Upper lobe of right lung (tissue), 1 donor: ENCODE measurements at regions not wholly inside any gene's neighbourhood (a gene's known extent, or its start where the extent isn't known, plus 50 kb on each side); places are given as distances from the start of the nearest gene placed in this dataset.
A peak's percentile ranks its signal among the peaks of the same experiment; 100 is the strongest.

Experiments
- ATAC-seq: fragments of 200-7000 bp; cut with Tn5 transposase; one replicate; pipeline ENCODE4 v1.9.1; 2020; ENCODE audit warnings: mild to moderate bottlenecking, moderate library complexity
- DNase-seq: peaks from one replicate; pipeline ENCODE4 v3.0.0-alpha.2; 2020
- H3K27ac ChIP-seq: fragments of 200-600 bp; one replicate; pipeline ENCODE4 v1.8.0; 2022
- H3K27me3 ChIP-seq: fragments of 200-600 bp; one replicate; pipeline ENCODE4 v1.8.0; 2022; ENCODE audit warnings: mild to moderate bottlenecking
- H3K36me3 ChIP-seq: fragments of 200-600 bp; one replicate; pipeline ENCODE4 v1.8.0; 2022
- H3K4me1 ChIP-seq: fragments of 200-600 bp; one replicate; pipeline ENCODE4 v1.8.0; 2022
- H3K4me3 ChIP-seq: fragments of 200-600 bp; one replicate; pipeline ENCODE4 v1.8.0; 2022; ENCODE audit warnings: mild to moderate bottlenecking
- H3K9me3 ChIP-seq: fragments of 200-600 bp; one replicate; pipeline ENCODE4 v1.8.0; 2022
- intact Hi-C: fragments of 100-400 bp; cut with DNase I; formaldehyde crosslinking; loops from one replicate; pipeline ENCODE4 v1.11.0; 2022
- TF ChIP-seq, protein P1 (sequence below): fragments of 200-600 bp; IDR thresholded peaks from one replicate; pipeline ENCODE4 v1.8.0; 2022; ENCODE audit warnings: antibody characterized with exemption
- donor health status: DM: no; HTN: yes; CAD: no; lungs with severe emphysema.

GRCh38 chr5:60520451-60521227 is 179.3 kb downstream of the DEPDC1B start:
- peak; percentile 34 for ATAC-seq
- H3K4me1 ChIP-seq = peaks cover 8% of the 10 kb centered on the region
- H3K27me3 ChIP-seq = no peaks in the 10 kb centered on the region
- no peaks in the 10 kb centered on the region for H3K9me3 ChIP-seq
- H3K27ac ChIP-seq = no peak overlapping the region
- H3K36me3 ChIP-seq = no peaks in the 10 kb centered on the region
- H3K4me3 ChIP-seq = no peak overlapping the region
- DNase-seq = no peak
- intact Hi-C loops = no loop called here
- TF ChIP-seq, protein P1, sequence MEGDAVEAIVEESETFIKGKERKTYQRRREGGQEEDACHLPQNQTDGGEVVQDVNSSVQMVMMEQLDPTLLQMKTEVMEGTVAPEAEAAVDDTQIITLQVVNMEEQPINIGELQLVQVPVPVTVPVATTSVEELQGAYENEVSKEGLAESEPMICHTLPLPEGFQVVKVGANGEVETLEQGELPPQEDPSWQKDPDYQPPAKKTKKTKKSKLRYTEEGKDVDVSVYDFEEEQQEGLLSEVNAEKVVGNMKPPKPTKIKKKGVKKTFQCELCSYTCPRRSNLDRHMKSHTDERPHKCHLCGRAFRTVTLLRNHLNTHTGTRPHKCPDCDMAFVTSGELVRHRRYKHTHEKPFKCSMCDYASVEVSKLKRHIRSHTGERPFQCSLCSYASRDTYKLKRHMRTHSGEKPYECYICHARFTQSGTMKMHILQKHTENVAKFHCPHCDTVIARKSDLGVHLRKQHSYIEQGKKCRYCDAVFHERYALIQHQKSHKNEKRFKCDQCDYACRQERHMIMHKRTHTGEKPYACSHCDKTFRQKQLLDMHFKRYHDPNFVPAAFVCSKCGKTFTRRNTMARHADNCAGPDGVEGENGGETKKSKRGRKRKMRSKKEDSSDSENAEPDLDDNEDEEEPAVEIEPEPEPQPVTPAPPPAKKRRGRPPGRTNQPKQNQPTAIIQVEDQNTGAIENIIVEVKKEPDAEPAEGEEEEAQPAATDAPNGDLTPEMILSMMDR = no peak

- Histone ChIP-seq H3K27me3 (no peaks in the 10 kb centered on the region), H3K4me1 (peaks cover 8% of the 10 kb centered on the region), H3K36me3 (no peaks in the 10 kb centered on the region), H3K27ac (no peak overlapping the region), H3K9me3 (no peaks in the 10 kb centered on the region), H3K4me3 (no peak overlapping the region)
- ATAC-seq = no peak
- intact Hi-C loops = no loop called here
- no peak for DNase-seq
- TF ChIP-seq, protein P1 = no peak
These were observed 180.6 kb downstream of the DEPDC1B start for GRCh38 chr5:60519372-60519771.

- H3K4me3 ChIP-seq = no peak overlapping the region
- TF ChIP-seq, protein P1 = no peak
- no peaks in the 10 kb centered on the region for H3K9me3 ChIP-seq
- no peak for ATAC-seq
- peaks cover 8% of the 10 kb centered on the region for H3K4me1 ChIP-seq
- DNase-seq = no peak
- no peaks in the 10 kb centered on the region for H3K27me3 ChIP-seq
- intact Hi-C loops = no loop called here
- H3K27ac ChIP-seq = no peak overlapping the region
- H3K36me3 ChIP-seq = no peaks in the 10 kb centered on the region
These were observed 182.1 kb downstream of the DEPDC1B start for GRCh38 chr5:60517850-60518249.

GRCh38 chr5:60517094-60517694 is 182.8 kb downstream of the DEPDC1B start:
- intact Hi-C loops = no loop called here
- no peaks in the 10 kb centered on the region for H3K9me3 ChIP-seq
- no peak overlapping the region for H3K4me3 ChIP-seq
- ATAC-seq (peak; percentile 36), DNase-seq (no peak)
- no peak overlapping the region for H3K27ac ChIP-seq
- peaks cover 8% of the 10 kb centered on the region for H3K4me1 ChIP-seq
- TF ChIP-seq, protein P1 = no peak
- no peaks in the 10 kb centered on the region for H3K27me3 ChIP-seq
- H3K36me3 ChIP-seq = no peaks in the 10 kb centered on the region

DNA sequence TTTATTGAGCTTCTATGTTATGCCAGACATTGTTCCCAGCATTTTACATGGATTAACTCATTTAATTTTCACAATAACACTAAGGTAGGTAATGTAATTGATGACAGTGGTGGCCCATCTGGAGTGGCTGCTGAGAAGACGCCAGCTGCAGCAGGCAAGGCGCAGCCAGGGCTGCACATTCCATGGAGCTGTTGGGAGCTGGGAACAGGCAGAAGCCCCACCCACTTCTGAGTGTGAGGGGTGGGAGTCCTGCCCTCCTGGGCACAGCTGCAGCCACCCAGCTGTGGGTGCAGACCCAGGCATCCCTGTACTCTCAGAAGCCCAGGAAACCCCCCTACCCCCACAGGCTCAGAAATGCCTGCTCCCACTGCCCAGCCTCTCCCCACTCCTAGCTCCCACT is 183.3 kb downstream of the DEPDC1B start:
- H3K36me3 ChIP-seq = no peaks in the 10 kb centered on the region
- DNase-seq = no peak
- H3K4me1 ChIP-seq = peaks cover 8% of the 10 kb centered on the region
- TF ChIP-seq, protein P1 = no peak
- no peak overlapping the region for H3K27ac ChIP-seq
- H3K27me3 ChIP-seq = no peaks in the 10 kb centered on the region
- intact Hi-C loops = no loop called here
- no peaks in the 10 kb centered on the region for H3K9me3 ChIP-seq
- ATAC-seq = no peak
- H3K4me3 ChIP-seq = no peak overlapping the region
